Erythroblast (primary cell): ENCODE measurements at regions not wholly inside any gene's neighbourhood (a gene's known extent, or its start where the extent isn't known, plus 50 kb on each side); places are given as distances from the start of the nearest gene placed in this dataset.

Source experiments
- DNase-seq, 2 experiments: peaks; one replicate each; lab custom pipeline; 2025; lab: John Stamatoyannopoulos, UW
- GATA1 ChIP-seq: IDR thresholded peaks from 2 replicates; pipeline ENCODE4 v1.6.1; 2011; ENCODE audit warnings: low read depth, mild to moderate bottlenecking, control low read depth, low read length, moderate library complexity
- POLR2A ChIP-seq: IDR thresholded peaks from 2 replicates; pipeline ENCODE4 v1.6.1; 2011; ENCODE audit warnings: mild to moderate bottlenecking, low read length

GRCh38 chr4:183826461-183826860 lies 78.6 kb upstream of the STOX2 start:
- TF ChIP-seq POLR2A (no peak), GATA1 (no peak)
- no peak for DNase-seq

- TF ChIP-seq GATA1 (no peak), POLR2A (no peak)
- no peak for DNase-seq
Observed at GRCh38 chr4:183828125-183828524, 77.0 kb upstream of the STOX2 start.

GRCh38 chr4:183828839-183829238 lies 76.3 kb upstream of the STOX2 start:
- no peak for DNase-seq
- TF ChIP-seq GATA1 (no peak), POLR2A (no peak)

GRCh38 chr4:183830438-183830985 lies 74.6 kb upstream of the STOX2 start:
- TF ChIP-seq GATA1 (no peak), POLR2A (no peak)
- DNase-seq, result no peak

- no peak for TF ChIP-seq GATA1
- no peak for TF ChIP-seq POLR2A
- no peak for DNase-seq
Observed at GRCh38 chr4:183831026-183831446, 74.1 kb upstream of the STOX2 start.

- TF ChIP-seq POLR2A (no peak), GATA1 (no peak)
- no peak for DNase-seq
Observed at GRCh38 chr4:183831683-183832082, 73.4 kb upstream of the STOX2 start.

GRCh38 chr4:183832776-183833450 lies 72.2 kb upstream of the STOX2 start:
- no peak for DNase-seq
- TF ChIP-seq GATA1, result no peak
- no peak for TF ChIP-seq POLR2A

- DNase-seq, result no peak
- no peak for TF ChIP-seq POLR2A
Observed at GRCh38 chr4:183834252-183834651, 70.9 kb upstream of the STOX2 start.

GRCh38 chr4:183837222-183837621 lies 67.9 kb upstream of the STOX2 start:
- TF ChIP-seq GATA1 (no peak), POLR2A (no peak)

GRCh38 chr4:183838987-183839712 lies 66.0 kb upstream of the STOX2 start:
- no peak for DNase-seq
- TF ChIP-seq GATA1 (no peak), POLR2A (no peak)

More at GRCh38 chr4:183837222-183837621, 67.9 kb upstream of the STOX2 start:
- DNase-seq, result no peak

GRCh38 chr4:183840311-183840710 lies 64.8 kb upstream of the STOX2 start:
- DNase-seq, result peak; percentile 68 to 80
- TF ChIP-seq GATA1, result no peak
- no peak for TF ChIP-seq POLR2A

- TF ChIP-seq POLR2A (no peak), GATA1 (no peak)
- no peak for DNase-seq
Observed at GRCh38 chr4:183841001-183841400, 64.1 kb upstream of the STOX2 start.

- no peak for DNase-seq
- TF ChIP-seq GATA1, result no peak
- no peak for TF ChIP-seq POLR2A
Observed at GRCh38 chr4:183842129-183842528, 63.0 kb upstream of the STOX2 start.

- DNase-seq, result no peak
- TF ChIP-seq POLR2A (no peak), GATA1 (no peak)
Observed at GRCh38 chr4:183843248-183843671, 61.8 kb upstream of the STOX2 start.
